Loucy (cell line): ENCODE measurements at regions not wholly inside any gene's neighbourhood (a gene's known extent, or its start where the extent isn't known, plus 50 kb on each side); places are given as distances from the start of the nearest gene placed in this dataset.

Experiments used
- H2AFZ ChIP-seq: fragments of 200-600 bp; sonication (generic); 2 replicates; pipeline ENCODE4 v1.6.0; 2016; ENCODE audit warnings: antibody characterized with exemption, mild to moderate bottlenecking, low read length, moderate library complexity
- H3F3A ChIP-seq: fragments of 200-600 bp; 2 replicates; pipeline ENCODE4 v1.6.0; 2016; ENCODE audit warnings: antibody characterized with exemption, low read depth, mild to moderate bottlenecking
- H3K27me3 ChIP-seq: fragments of 200-600 bp; sonication (generic); 2 replicates; pipeline ENCODE4 v1.6.1; 2014; ENCODE audit warnings: low read length, mild to moderate bottlenecking; ENCODE audit not compliant: insufficient read depth, poor library complexity, severe bottlenecking
- H3K36me3 ChIP-seq: fragments of 200-600 bp; sonication (generic); 2 replicates; pipeline ENCODE4 v1.6.1; 2016; ENCODE audit warnings: low read length; ENCODE audit not compliant: insufficient read depth
- H3K4me1 ChIP-seq: fragments of 200-600 bp; sonication (generic); 2 replicates; pipeline ENCODE4 v1.5.1; 2014; ENCODE audit warnings: low read length, mild to moderate bottlenecking; ENCODE audit not compliant: insufficient read depth, poor library complexity, severe bottlenecking
- H3K4me2 ChIP-seq: fragments of 200-600 bp; sonication (generic); 2 replicates; pipeline ENCODE4 v1.6.0; 2014; ENCODE audit warnings: antibody characterized with exemption, low read length, low read depth, mild to moderate bottlenecking; ENCODE audit not compliant: poor library complexity, severe bottlenecking
- H3K4me3 ChIP-seq: fragments of 200-600 bp; sonication (generic); 2 replicates; pipeline ENCODE4 v1.5.1; 2014; ENCODE audit warnings: low read length, mild to moderate bottlenecking, mixed read lengths; ENCODE audit not compliant: poor library complexity, severe bottlenecking
- H3K79me2 ChIP-seq: fragments of 200-600 bp; sonication (generic); 2 replicates; pipeline ENCODE4 v1.6.1; 2014; ENCODE audit warnings: low read length; ENCODE audit not compliant: insufficient read depth
- H3K9ac ChIP-seq: fragments of 200-600 bp; sonication (generic); 2 replicates; pipeline ENCODE4 v1.6.0; 2014; ENCODE audit warnings: mild to moderate bottlenecking, low read depth, low read length, moderate library complexity; ENCODE audit not compliant: poor library complexity, severe bottlenecking
- H3K9me2 ChIP-seq: fragments of 200-600 bp; sonication (generic); replicated peaks from 2 replicates; pipeline ENCODE4 v1.6.1; 2016; ENCODE audit warnings: low read depth, low read length, mixed read lengths
- H3K9me3 ChIP-seq: fragments of 200-600 bp; sonication (generic); 2 replicates; pipeline ENCODE4 v1.6.1; 2014; ENCODE audit warnings: mild to moderate bottlenecking, antibody characterized with exemption, low read length, low read depth; ENCODE audit not compliant: insufficient read depth
- H4K20me1 ChIP-seq: fragments of 200-600 bp; sonication (generic); 2 replicates; pipeline ENCODE4 v1.6.0; 2014; ENCODE audit warnings: antibody characterized with exemption, low read length, mild to moderate bottlenecking; ENCODE audit not compliant: insufficient read depth, poor library complexity, severe bottlenecking
- CTCF ChIP-seq: fragments of 200-600 bp; sonication (generic); conservative IDR thresholded peaks from 2 replicates; pipeline ENCODE4 v1.5.1; 2014; ENCODE audit warnings: mild to moderate bottlenecking, antibody characterized with exemption, low read length
- EZH2phosphoT487 ChIP-seq: fragments of 200-600 bp; IDR thresholded peaks from 2 replicates; pipeline ENCODE4 v1.6.1; 2018; ENCODE audit warnings: antibody characterized with exemption, mild to moderate bottlenecking, moderate library complexity, borderline replicate concordance

GRCh38 chr6:113397236-113397635 lies 459.9 kb upstream of the MARCKS start:
- no peaks in the 10 kb centered on the region for H3K27me3 ChIP-seq
- H3K4me1 ChIP-seq = no peaks in the 10 kb centered on the region
- H3K9me3 ChIP-seq = no peaks in the 10 kb centered on the region
- H3K4me2 ChIP-seq = no peak overlapping the region
- no peaks in the 10 kb centered on the region for H3K9me2 ChIP-seq
- TF ChIP-seq EZH2phosphoT487 = no peak
- TF ChIP-seq CTCF = no peak
- H3K4me3 ChIP-seq = no peak overlapping the region
- H3K36me3 ChIP-seq = no peaks in the 10 kb centered on the region
- no peak overlapping the region for H2AFZ ChIP-seq
- H3K79me2 ChIP-seq = no peaks in the 10 kb centered on the region
- no peak overlapping the region for H3K9ac ChIP-seq
- no peaks in the 10 kb centered on the region for H4K20me1 ChIP-seq
- H3F3A ChIP-seq = no peaks in the 10 kb centered on the region

- Histone ChIP-seq H3K36me3 (no peaks in the 10 kb centered on the region), H2AFZ (no peak overlapping the region), H3K4me2 (no peak overlapping the region), H3K4me3 (no peak overlapping the region), H3K79me2 (no peaks in the 10 kb centered on the region), H3K9me2 (no peaks in the 10 kb centered on the region), H3K4me1 (no peaks in the 10 kb centered on the region), H3K9me3 (no peaks in the 10 kb centered on the region), H3K9ac (no peak overlapping the region), H3F3A (no peaks in the 10 kb centered on the region), H4K20me1 (no peaks in the 10 kb centered on the region), H3K27me3 (no peaks in the 10 kb centered on the region)
- TF ChIP-seq EZH2phosphoT487 (no peak), CTCF (no peak)
Measured at GRCh38 chr6:113401231-113401630, 455.9 kb upstream of the MARCKS start.

GRCh38 chr6:113402544-113402943 lies 454.6 kb upstream of the MARCKS start:
- H3K9me2 ChIP-seq = no peaks in the 10 kb centered on the region
- TF ChIP-seq CTCF = no peak
- H3K79me2 ChIP-seq = no peaks in the 10 kb centered on the region
- no peak overlapping the region for H2AFZ ChIP-seq
- no peaks in the 10 kb centered on the region for H3K27me3 ChIP-seq
- no peak overlapping the region for H3K9ac ChIP-seq
- no peaks in the 10 kb centered on the region for H4K20me1 ChIP-seq
- no peak overlapping the region for H3K4me3 ChIP-seq
- H3K4me1 ChIP-seq = no peaks in the 10 kb centered on the region
- H3K36me3 ChIP-seq = no peaks in the 10 kb centered on the region
- no peaks in the 10 kb centered on the region for H3F3A ChIP-seq
- H3K9me3 ChIP-seq = no peaks in the 10 kb centered on the region
- no peak overlapping the region for H3K4me2 ChIP-seq
